H9 (cell line): ENCODE measurements at regions not wholly inside any gene's neighbourhood (a gene's known extent, or its start where the extent isn't known, plus 50 kb on each side); places are given as distances from the start of the nearest gene placed in this dataset.

ENCODE experiments used
- DNase-seq: peaks from one replicate; pipeline ENCODE4 v3.0.0-alpha.2; 2017
- H2AFZ ChIP-seq: one replicate; pipeline ENCODE4 v1.6.1; 2013; ENCODE audit warnings: mild to moderate bottlenecking, low read length, control low read depth, moderate library complexity
- H2AK5ac ChIP-seq: 2 replicates; pipeline ENCODE4 v1.6.1; 2013; ENCODE audit warnings: low read length, control low read depth, mixed read lengths; ENCODE audit not compliant: insufficient read length
- H2BK120ac ChIP-seq: one replicate; pipeline ENCODE4 v1.6.1; 2013; ENCODE audit warnings: low read depth, mild to moderate bottlenecking, low read length, control low read depth, inconsistent platforms; ENCODE audit not compliant: poor library complexity, severe bottlenecking
- H2BK12ac ChIP-seq: 2 replicates; pipeline ENCODE4 v1.6.1; 2013; ENCODE audit warnings: low read length, control low read depth, mixed read lengths, low read depth; ENCODE audit not compliant: insufficient read length
- H2BK15ac ChIP-seq: 2 replicates; pipeline ENCODE4 v1.6.1; 2013; ENCODE audit warnings: low read depth, low read length, control low read depth
- H2BK20ac ChIP-seq: one replicate; pipeline ENCODE4 v1.6.1; 2013; ENCODE audit warnings: low read depth, mild to moderate bottlenecking, low read length, control low read depth, inconsistent platforms; ENCODE audit not compliant: poor library complexity, severe bottlenecking
- H2BK5ac ChIP-seq: 2 replicates; pipeline ENCODE4 v1.6.1; 2013; ENCODE audit warnings: low read length, control low read depth, mixed read lengths; ENCODE audit not compliant: insufficient read length
- H3K14ac ChIP-seq: 2 replicates; pipeline ENCODE4 v1.6.1; 2013; ENCODE audit warnings: low read length, control low read depth; ENCODE audit not compliant: insufficient read depth
- H3K18ac ChIP-seq: 2 replicates; pipeline ENCODE4 v1.6.1; 2013; ENCODE audit warnings: low read depth, mild to moderate bottlenecking, mixed read lengths, low read length, control low read depth; ENCODE audit not compliant: insufficient read length
- H3K23ac ChIP-seq: 2 replicates; pipeline ENCODE4 v1.6.1; 2013; ENCODE audit warnings: low read length, control low read depth, mixed read lengths, low read depth; ENCODE audit not compliant: insufficient read length
- H3K23me2 ChIP-seq: 2 replicates; pipeline ENCODE4 v1.6.1; 2013; ENCODE audit warnings: low read depth, mild to moderate bottlenecking, mixed read lengths, low read length, control low read depth; ENCODE audit not compliant: insufficient read length, poor library complexity, severe bottlenecking
- H3K27ac ChIP-seq: 2 replicates; pipeline ENCODE4 v1.5.1; 2013; ENCODE audit warnings: low read length, control low read depth, mixed read lengths, low read depth; ENCODE audit not compliant: insufficient read length
- H3K27me3 ChIP-seq: 2 replicates; pipeline ENCODE4 v1.6.1; 2013; ENCODE audit warnings: low read length, control low read depth, inconsistent platforms; ENCODE audit not compliant: insufficient read depth
- H3K4ac ChIP-seq: 2 replicates; pipeline ENCODE4 v1.6.1; 2013; ENCODE audit warnings: low read depth, mild to moderate bottlenecking, control low read depth, inconsistent platforms, low read length, moderate library complexity
- H3K4me1 ChIP-seq: 2 replicates; pipeline ENCODE4 v1.6.1; 2013; ENCODE audit warnings: low read length, control low read depth, inconsistent platforms; ENCODE audit not compliant: insufficient read depth
- H3K4me2 ChIP-seq: 2 replicates; pipeline ENCODE4 v1.6.1; 2013; ENCODE audit warnings: low read length, control low read depth, mixed read lengths; ENCODE audit not compliant: insufficient read length, insufficient read depth
- H3K56ac ChIP-seq: 2 replicates; pipeline ENCODE4 v1.6.1; 2013; ENCODE audit warnings: low read depth, mild to moderate bottlenecking, mixed read lengths, low read length, control low read depth; ENCODE audit not compliant: insufficient read length
- H3K79me1 ChIP-seq: 2 replicates; pipeline ENCODE4 v1.6.1; 2013; ENCODE audit warnings: low read depth, mild to moderate bottlenecking, moderate library complexity, low read length, control low read depth, inconsistent platforms; ENCODE audit not compliant: insufficient read depth, poor library complexity, severe bottlenecking
- H3K79me2 ChIP-seq: 2 replicates; pipeline ENCODE4 v1.6.1; 2013; ENCODE audit warnings: low read length, control low read depth, inconsistent platforms; ENCODE audit not compliant: insufficient read depth
- H3K9ac ChIP-seq: 2 replicates; pipeline ENCODE4 v1.6.1; 2013; ENCODE audit warnings: low read length, control low read depth, mixed read lengths; ENCODE audit not compliant: insufficient read length; ENCODE audit errors: extremely low read depth
- H3K9me3 ChIP-seq: one replicate; pipeline ENCODE4 v1.6.1; 2013; ENCODE audit warnings: low read depth, low read length, inconsistent platforms; ENCODE audit not compliant: control insufficient read depth
- H3T11ph ChIP-seq: one replicate; pipeline ENCODE4 v1.6.1; 2013; ENCODE audit warnings: mild to moderate bottlenecking, low read length, control low read depth, inconsistent platforms
- H4K20me1 ChIP-seq: one replicate; pipeline ENCODE4 v1.6.1; 2013; ENCODE audit not compliant: control insufficient read depth, insufficient read length, insufficient read depth
- H4K5ac ChIP-seq: 2 replicates; pipeline ENCODE4 v1.6.1; 2013; ENCODE audit warnings: low read depth, mild to moderate bottlenecking, mixed read lengths, low read length, control low read depth; ENCODE audit not compliant: insufficient read length
- H4K8ac ChIP-seq: replicated peaks from 2 replicates; pipeline ENCODE4 v1.6.1; 2013; ENCODE audit warnings: low read length, control low read depth, mixed read lengths, low read depth; ENCODE audit not compliant: insufficient read length
- H4K91ac ChIP-seq: 2 replicates; pipeline ENCODE4 v1.6.1; 2013; ENCODE audit warnings: low read depth, mild to moderate bottlenecking, moderate library complexity, mixed read lengths, low read length, control low read depth; ENCODE audit not compliant: insufficient read length
- H3K27ac Mint-ChIP-seq, 3 experiments: 2 replicates in 2 of 3; 3 replicates in 1 of 3; pipeline ENCODE4 v1.8.0; 2020 to 2021; ENCODE audit warnings: mixed read lengths in 3 of 3, mild to moderate bottlenecking in 1 of 3, moderate library complexity in 1 of 3
- H3K27me3 Mint-ChIP-seq: 2 replicates; pipeline ENCODE4 v1.8.0; 2021; ENCODE audit warnings: low read depth, mild to moderate bottlenecking, moderate library complexity, mixed read lengths
- H3K36me3 Mint-ChIP-seq, 3 experiments: 2 replicates in 2 of 3; 3 replicates in 1 of 3; pipeline ENCODE4 v1.8.0; 2020 to 2021; ENCODE audit warnings: low read depth in 3 of 3, mixed read lengths in 3 of 3; ENCODE audit not compliant: insufficient read depth in 1 of 3
- H3K4me1 Mint-ChIP-seq, 2 experiments: 2 replicates each; pipeline ENCODE4 v1.8.0; 2020; ENCODE audit warnings: mixed read lengths in 2 of 2
- H3K4me3 Mint-ChIP-seq, 2 experiments: 2 replicates in 1 of 2; 3 replicates in 1 of 2; pipeline ENCODE4 v1.8.0; 2020 to 2021; ENCODE audit warnings: mild to moderate bottlenecking in 2 of 2, mixed read lengths in 2 of 2, moderate library complexity in 1 of 2
- H3K9me3 Mint-ChIP-seq, 2 experiments: 2 replicates in 1 of 2; 3 replicates in 1 of 2; pipeline ENCODE4 v1.8.0; 2020; ENCODE audit warnings: mild to moderate bottlenecking in 2 of 2, mixed read lengths in 2 of 2, moderate library complexity in 1 of 2
- CTCF ChIP-seq: fragments of 200-600 bp; sonication (generic); conservative IDR thresholded peaks from 3 replicates; pipeline ENCODE4 v1.8.0; 2021; ENCODE audit warnings: antibody characterized with exemption, mild to moderate bottlenecking
- WGBS: extraction: QIAGEN DNeasy Blood & Tissue Kit; methylation state at CpG from one replicate; pipeline ENCODE4 v1.1.7; 2013; ENCODE audit warnings: missing lambda C conversion rate, low lambda C conversion rate, mixed read lengths; ENCODE audit not compliant: insufficient read length; ENCODE audit errors: extremely low coverage; 5-methylcytosine and 5-hydroxymethylcytosine counted together

- Histone ChIP-seq H2BK12ac (no peak overlapping the region), H3K4me1 (no peaks in the 10 kb centered on the region), H3K4ac (no peak overlapping the region), H3K23me2 (no peaks in the 10 kb centered on the region), H3K56ac (no peak overlapping the region), H3K4me2 (no peak overlapping the region), H2BK5ac (no peak overlapping the region), H2BK20ac (no peak overlapping the region), H3K27ac (no peak overlapping the region), H3K23ac (no peak overlapping the region), H3K18ac (no peak overlapping the region), H4K8ac (no peak overlapping the region), H3K9ac (no peak overlapping the region), H2BK15ac (no peak overlapping the region), H3T11ph (no peak overlapping the region), H3K14ac (no peak overlapping the region), H2AK5ac (no peak overlapping the region), H2AFZ (no peak overlapping the region), H3K79me2 (no peaks in the 10 kb centered on the region), H3K9me3 (no peaks in the 10 kb centered on the region), H4K5ac (no peak overlapping the region), H3K27me3 (no peaks in the 10 kb centered on the region; the same call in 1 of the 2 replicates), H4K91ac (no peak overlapping the region), H3K79me1 (no peaks in the 10 kb centered on the region), H4K20me1 (no peaks in the 10 kb centered on the region), H2BK120ac (no peak overlapping the region)
- H3K36me3 Mint-ChIP-seq = no peaks in the 10 kb centered on the region; a peak in 1 of 7 replicates
- peaks cover 0 to 2% of the 10 kb centered on the region in 2 experiments; a peak in 2 of 5 replicates for H3K9me3 Mint-ChIP-seq
- no peak overlapping the region for H3K27ac Mint-ChIP-seq
- no peak overlapping the region for H3K4me3 Mint-ChIP-seq
- no peak for DNase-seq
- peaks cover 2 to 8% of the 10 kb centered on the region in 2 experiments; a peak in 2 of 4 replicates for H3K4me1 Mint-ChIP-seq
- no CpG with 5 or more reads among the region's 15 CpGs for WGBS
- H3K27me3 Mint-ChIP-seq = no peaks in the 10 kb centered on the region
- TF ChIP-seq CTCF = no peak
Measured at GRCh38 chr2:4522498-4523421, 819.4 kb downstream of the DCDC2C start.
